UCSD-AML1 (cell line): ENCODE measurements at regions not wholly inside any gene's neighbourhood (a gene's known extent, or its start where the extent isn't known, plus 50 kb on each side); places are given as distances from the start of the nearest gene placed in this dataset.
A peak's percentile ranks its signal among the peaks of the same experiment; 100 is the strongest.

ENCODE experiments used
- DNase-seq: peaks from one replicate; lab custom pipeline; 2025; ENCODE audit not compliant: unreplicated experiment; lab: John Stamatoyannopoulos, UW

DNA sequence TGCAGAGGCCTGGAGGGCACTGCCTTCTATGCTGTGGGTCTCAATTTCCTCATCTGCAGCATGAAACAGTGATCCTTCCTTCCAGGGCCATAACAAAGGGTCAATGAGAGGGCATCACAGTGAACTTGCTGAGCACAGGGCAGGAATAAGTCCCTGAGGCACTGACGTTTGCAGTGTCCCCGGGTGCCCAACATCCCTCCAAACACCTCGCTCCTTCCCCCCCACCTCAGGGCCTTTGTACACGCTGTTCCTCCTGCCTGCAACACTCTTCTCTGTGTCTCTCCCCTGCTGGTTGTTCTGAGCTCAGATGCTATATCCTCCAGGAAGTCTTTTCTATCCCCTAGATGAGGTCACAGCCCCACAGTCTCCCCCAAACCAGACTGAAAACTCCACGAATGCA lies 59.7 kb upstream of the TCF20 start:
- DNase-seq, result no peak

DNA sequence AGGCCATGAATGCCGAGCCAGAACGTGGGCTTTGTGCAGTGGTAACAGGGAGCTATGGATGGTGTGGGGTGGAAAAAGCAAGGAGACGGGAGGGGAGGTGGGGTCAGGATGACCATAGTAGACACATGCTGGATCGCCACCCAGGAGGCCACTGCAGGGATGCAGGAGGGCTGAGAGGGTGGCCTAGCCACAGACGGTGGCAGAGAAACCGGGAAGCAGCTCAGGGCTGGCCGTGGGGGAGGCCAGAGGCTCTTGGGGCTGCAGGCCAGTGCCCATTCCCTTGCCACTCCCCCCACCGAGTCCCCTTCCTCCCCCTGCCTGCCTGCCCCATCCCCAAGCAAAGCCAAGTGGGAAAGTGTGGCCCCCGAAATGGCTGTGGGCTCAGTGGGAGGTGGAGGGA lies 59.1 kb upstream of the TCF20 start:
- DNase-seq, result no peak

DNA sequence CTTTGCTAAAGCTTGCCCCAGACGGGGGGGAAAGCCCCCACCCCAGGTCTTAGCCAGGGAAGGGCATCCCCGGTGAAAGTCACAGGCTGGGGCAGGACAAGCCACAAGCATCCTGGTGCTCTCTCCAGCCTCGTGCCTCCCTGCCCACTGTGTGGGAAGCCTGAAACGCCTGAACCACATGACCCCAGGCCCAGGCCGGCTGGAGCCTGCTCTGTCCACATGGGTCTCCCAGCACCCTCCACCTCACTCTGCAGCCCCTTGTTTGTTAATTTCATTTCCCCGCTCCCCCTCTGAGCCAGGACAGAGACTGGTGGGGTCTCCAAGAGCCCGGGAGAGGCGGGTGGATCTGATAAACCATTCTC lies 58.3 kb upstream of the TCF20 start:
- no peak for DNase-seq

DNA sequence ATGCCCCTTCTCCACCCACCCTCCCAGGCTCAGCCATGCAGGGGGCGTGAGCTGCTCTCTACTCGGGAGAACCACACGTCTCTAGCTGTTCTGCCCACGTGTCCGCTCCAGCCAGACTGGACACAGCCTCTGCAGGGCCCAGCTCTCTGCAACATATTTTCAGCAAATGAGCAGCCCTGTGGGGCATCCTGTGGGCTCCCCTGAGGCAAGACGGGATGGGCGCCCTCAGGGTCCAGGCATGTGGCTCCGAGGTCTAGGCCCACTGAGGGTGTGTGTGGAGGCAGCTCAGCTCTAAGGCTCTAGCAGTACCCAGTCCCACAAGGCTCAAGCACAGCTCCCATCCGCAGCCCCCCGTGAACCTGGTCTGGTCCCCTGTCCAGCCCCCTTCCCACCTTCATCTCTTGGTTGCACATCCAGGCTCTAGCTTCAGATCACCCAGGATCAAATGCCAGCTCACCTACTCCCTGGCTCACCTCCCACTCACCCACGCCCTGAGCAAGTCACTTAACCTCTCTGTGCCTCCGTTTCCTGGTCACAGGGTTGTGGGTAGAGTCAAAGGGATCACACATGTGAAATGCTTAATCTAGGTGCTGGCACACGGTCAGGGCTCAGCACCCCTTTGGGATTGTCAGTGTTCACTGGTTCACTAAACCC lies 57.8 kb upstream of the TCF20 start:
- DNase-seq, result no peak

DNA sequence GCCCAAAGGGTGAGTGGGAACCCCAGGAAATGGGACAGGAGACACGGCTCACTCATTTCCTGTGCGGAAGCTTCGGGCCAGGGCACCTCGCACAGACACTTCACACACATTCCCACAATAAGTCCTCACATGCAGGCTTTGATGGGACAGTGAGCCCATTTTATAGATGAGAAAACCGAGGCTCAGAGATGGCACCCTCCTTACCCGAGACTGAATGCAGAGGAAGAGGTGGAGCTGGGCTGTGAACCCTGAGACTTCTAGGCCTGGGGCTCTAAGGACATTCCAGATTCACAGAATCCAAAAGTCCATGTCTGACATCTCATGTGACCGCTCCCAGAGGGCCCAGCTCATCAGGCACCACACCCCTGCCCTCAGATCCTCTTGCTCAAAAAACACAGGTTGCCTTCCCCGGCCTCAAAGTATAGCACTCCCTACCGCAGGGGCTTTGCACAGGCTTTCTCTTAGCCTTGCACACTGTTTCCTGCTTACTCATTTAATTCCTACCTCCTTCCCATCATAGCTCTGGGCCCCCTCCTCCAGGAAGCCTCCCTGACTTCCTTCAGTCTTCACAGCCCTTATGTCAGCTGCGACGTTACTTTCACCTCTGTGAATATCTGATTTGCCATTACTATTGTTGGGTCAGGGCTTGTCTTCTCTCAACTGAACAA lies 57.1 kb upstream of the TCF20 start:
- no peak for DNase-seq

DNA sequence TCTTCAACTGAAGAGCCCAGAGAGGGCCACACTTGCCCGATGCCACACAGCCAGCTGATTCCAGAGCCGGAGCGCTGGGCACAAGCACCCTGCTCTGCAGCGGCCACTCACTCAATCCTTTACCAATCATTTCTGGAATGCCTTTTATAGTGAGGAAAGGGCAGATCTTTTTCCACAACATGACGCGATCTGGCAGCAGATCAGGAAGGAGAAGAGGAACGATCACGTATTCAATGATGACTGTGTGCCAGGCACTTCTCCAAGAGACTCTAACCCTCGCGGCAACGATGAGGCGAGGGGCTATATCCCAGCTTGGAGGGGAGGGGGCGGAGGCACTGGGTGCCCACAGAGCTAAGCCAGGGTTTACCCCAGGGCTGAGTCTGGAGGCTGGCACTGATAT lies 56.3 kb upstream of the TCF20 start:
- no peak for DNase-seq

DNA sequence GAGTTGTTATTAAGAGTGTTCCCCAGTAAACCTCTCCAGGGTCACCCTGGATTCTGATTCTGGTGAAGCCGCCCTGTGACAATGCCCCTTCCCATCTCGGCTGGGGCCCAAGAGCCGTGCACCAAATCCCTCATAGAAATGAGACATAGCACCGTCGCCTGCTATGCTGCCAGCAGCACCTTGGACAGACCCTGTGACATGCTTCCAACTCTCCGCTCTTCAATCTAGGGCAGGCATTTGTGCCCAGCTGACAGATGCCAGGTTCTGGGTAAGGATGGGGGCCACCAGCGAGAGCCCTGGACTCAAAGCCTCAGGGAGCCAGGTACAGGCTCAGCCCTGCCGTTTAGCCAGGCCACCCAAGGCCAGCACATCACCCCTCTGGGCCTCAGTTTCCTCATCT lies 55.8 kb upstream of the TCF20 start:
- no peak for DNase-seq

DNA sequence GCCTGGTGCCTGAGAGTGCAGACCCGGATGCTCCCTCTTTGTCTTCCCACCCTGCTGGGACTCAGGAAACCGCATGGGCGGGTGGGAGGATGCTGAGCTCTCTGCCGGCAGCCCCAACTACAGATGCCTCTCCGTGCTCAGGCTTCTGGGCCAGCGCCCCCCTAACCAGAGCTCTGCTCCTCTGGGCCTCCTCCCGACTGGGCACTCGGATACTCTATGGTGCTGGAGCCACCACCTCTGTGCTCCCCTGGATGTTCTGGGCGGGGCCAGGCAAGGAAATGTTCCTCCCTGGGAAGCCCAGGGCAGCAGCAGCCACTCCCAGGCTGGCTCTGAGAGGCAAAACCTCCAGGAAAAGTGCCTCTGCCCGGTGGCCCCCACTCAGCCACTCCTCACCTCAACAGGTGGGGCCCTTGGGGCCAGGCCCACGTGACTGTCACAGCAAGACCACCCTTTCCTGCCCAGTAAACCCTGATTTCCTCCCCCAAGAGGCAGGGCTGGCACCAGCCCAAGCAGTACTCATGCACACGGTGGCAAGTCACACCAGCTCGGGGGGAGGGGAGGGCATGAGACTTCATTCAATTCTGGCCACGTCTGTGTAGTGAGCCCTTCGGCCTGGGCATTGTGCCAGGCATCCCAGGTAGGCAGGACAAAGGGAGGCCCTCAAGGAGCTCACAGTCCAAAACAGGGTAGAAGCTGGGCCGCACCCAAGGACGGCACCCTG lies 54.7 kb upstream of the TCF20 start:
- DNase-seq, result peak; percentile 51

DNA sequence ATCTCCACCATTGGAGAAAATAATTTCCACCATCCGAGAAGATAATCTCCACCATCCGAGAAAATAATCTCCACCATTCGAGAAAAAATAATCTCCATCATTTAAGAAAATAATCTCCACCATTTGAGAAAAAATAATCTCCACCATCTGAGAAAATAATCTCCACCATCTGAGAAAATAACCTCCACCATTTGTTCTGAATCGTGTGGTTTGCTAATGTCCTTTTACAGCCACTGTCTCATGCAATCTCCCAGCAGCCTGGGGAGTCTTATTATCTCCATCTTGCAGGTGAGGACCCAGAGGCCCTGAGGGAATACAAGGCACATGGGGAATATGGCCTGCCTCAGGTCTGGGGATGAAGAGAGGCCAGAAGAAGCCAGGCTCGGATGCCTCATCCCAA lies 54.1 kb upstream of the TCF20 start:
- no peak for DNase-seq

DNA sequence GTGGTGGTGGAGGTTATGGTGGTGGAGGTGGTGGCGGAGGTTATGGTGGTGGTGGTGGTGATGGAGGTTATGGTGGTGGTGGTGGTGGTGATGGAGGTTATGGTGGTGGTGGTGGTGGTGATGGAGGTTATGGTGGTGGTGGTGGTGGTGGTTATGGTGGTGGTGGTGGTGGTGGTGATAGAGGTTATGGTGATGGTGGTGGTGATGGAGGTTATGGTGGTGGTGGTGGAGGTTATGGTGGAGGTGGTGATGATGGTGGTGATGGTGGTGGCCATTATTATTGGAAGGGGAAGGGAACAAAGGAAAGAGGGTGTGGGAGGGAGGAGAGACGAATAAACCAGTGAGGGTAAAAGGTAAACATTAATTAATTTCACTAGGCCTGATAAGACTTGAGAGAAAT lies 53.5 kb upstream of the TCF20 start:
- no peak for DNase-seq

DNA sequence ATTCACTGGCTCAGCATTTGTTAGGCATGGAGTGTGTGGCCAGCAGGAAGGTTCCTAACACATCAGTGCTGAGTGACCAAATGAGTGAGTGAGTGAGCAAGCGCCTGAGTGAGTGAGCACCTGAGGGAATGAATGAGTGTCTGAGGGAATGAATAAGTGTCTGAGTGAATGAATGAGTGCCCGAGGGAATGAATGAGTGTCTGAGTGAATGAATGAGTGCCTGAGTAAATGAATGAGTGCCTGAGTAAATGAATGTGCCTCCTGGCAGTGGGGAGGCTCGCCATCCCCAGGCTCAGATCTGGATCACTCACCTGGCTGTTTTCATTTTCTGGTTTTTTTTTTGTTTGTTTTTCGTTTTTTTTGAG lies 52.1 kb upstream of the TCF20 start:
- no peak for DNase-seq

DNA sequence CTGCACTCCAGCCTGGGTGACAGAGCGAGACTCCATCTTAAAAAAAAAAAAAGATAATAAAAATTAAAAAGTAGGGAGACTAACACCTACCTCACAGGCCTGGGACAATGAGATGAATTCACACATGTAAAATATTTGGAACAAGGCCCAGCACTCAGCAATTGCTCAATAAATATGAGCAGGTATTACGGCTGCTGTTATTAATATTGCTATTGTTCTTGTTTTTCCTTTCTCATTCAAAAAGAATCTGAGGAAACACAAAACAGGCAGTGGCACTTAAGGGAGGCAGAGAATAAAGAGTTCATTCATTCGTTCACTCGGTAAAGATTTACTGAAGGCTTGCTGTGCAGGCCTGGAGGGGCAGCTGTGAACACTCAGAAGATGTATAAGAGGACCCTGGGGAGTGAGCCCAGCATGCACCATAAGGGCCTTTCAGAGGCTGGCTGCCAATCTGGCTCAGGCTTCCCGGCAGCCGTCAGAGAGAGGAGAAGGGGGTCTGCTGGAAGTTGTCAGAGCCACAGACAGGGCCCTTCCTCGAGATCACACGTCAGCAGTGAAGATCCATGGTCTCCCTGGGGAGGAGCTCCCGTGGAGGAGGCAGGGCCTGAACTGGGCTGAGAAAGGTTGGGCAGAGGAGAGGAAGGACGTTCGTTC lies 51.6 kb upstream of the TCF20 start:
- no peak for DNase-seq

DNA sequence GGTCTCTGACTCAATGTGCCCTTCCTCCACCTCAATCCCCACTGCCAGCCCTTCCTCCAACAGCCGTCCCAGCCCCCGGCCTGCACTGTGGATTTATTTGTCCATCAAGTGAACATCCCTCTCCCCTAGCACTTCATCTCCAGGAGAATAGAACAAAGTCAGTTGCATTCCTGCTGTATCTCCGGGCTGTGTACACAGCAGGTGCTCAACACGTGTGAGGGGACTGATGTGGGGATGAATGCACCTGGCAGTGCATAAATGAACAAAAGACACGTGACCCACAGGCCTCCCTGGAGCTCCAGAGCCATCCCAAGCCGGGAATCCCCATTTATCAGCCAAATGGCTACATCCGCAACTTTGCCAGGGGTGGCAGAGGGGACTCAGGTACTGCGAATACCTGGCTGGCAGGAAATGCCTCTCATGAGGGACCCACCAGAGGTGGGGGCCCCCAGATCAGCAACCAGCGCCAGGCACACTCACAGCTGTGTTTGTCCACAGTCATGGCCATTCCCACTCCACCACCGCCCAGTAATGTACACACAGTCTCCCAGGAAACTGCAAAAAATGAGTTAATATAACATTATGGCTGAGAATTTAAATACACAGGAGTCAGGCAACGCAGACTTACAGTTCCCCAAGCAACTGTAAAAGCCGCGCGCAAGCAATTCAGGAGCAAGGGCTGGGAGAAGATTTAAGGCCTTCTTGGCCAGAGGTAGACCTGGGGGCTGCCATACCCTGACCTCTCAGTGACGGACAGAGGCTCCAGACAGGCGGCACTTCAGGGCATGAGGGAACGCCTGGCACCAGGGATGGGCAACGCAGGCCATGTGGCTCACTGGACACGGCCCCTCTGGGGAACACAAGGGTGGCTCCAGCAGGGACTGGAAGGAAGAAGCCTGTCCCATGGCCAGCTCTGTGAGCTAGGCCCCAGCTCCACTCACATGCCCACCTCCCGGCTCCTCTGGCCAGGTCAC lies 50.3 kb upstream of the TCF20 start:
- DNase-seq, result no peak
